Hepatocyte (in vitro differentiated cells): ENCODE measurements at regions not wholly inside any gene's neighbourhood (a gene's known extent, or its start where the extent isn't known, plus 50 kb on each side); places are given as distances from the start of the nearest gene placed in this dataset.

ENCODE experiments used
- DNase-seq: peaks from one replicate; pipeline ENCODE4 v3.0.0-alpha.2; 2016; ENCODE audit warnings: low spot score
- H2AFZ ChIP-seq: fragments of 200-600 bp; sonication (generic); 2 replicates; pipeline ENCODE4 v1.6.0; 2016; ENCODE audit warnings: antibody characterized with exemption, mild to moderate bottlenecking
- H3K27ac ChIP-seq: fragments of 200-600 bp; sonication (generic); 2 replicates; pipeline ENCODE4 v1.5.1; 2016; ENCODE audit warnings: mild to moderate bottlenecking
- H3K27me3 ChIP-seq: fragments of 200-600 bp; sonication (generic); 2 replicates; pipeline ENCODE4 v1.6.1; 2016
- H3K36me3 ChIP-seq: fragments of 200-600 bp; sonication (generic); replicated peaks from 2 replicates; pipeline ENCODE4 v1.5.1; 2016; ENCODE audit warnings: low read depth; ENCODE audit not compliant: insufficient read depth
- H3K4me1 ChIP-seq: fragments of 200-600 bp; sonication (generic); 2 replicates; pipeline ENCODE4 v1.5.1; 2016; ENCODE audit warnings: mild to moderate bottlenecking, moderate library complexity; ENCODE audit not compliant: insufficient read depth
- H3K4me2 ChIP-seq: fragments of 200-600 bp; sonication (generic); 2 replicates; pipeline ENCODE4 v1.6.0; 2016
- H3K4me3 ChIP-seq: fragments of 200-600 bp; sonication (generic); 2 replicates; pipeline ENCODE4 v1.5.1; 2016; ENCODE audit warnings: mild to moderate bottlenecking
- H3K79me2 ChIP-seq: fragments of 200-600 bp; sonication (generic); 2 replicates; pipeline ENCODE4 v1.6.0; 2017; ENCODE audit warnings: mild to moderate bottlenecking
- H3K9me2 ChIP-seq: fragments of 200-600 bp; sonication (generic); replicated peaks from 2 replicates; pipeline ENCODE4 v1.6.0; 2017; ENCODE audit warnings: mild to moderate bottlenecking; ENCODE audit not compliant: insufficient read depth
- H3K9me3 ChIP-seq: fragments of 200-600 bp; sonication (generic); 2 replicates; pipeline ENCODE4 v1.5.1; 2016; ENCODE audit warnings: low read depth, mild to moderate bottlenecking
- H4K20me1 ChIP-seq: fragments of 200-600 bp; sonication (generic); 2 replicates; pipeline ENCODE4 v1.6.0; 2016; ENCODE audit warnings: mild to moderate bottlenecking; ENCODE audit not compliant: insufficient read depth, poor library complexity, severe bottlenecking
- CTCF ChIP-seq: fragments of 200-600 bp; sonication (generic); IDR thresholded peaks from 2 replicates; pipeline ENCODE4 v1.5.1; 2016; ENCODE audit warnings: antibody characterized with exemption, mild to moderate bottlenecking; ENCODE audit not compliant: poor library complexity
- EZH2 ChIP-seq: fragments of 200-600 bp; sonication (generic); IDR thresholded peaks from 2 replicates; pipeline ENCODE4 v1.6.1; 2016; ENCODE audit warnings: antibody characterized with exemption, mild to moderate bottlenecking, borderline replicate concordance
- EZH2phosphoT487 ChIP-seq: fragments of 200-600 bp; sonication (generic); IDR thresholded peaks from one replicate; pipeline ENCODE4 v1.6.1; 2018; ENCODE audit warnings: antibody characterized with exemption, mild to moderate bottlenecking, low read depth, moderate library complexity; ENCODE audit not compliant: unreplicated experiment, severe bottlenecking
- WGBS: methylation state at CpG from one replicate; pipeline ENCODE4 v1.1.6; 2016; ENCODE audit warnings: low lambda C conversion rate; ENCODE audit errors: missing lambda C conversion rate; 5-methylcytosine and 5-hydroxymethylcytosine counted together

- Histone ChIP-seq H3K4me2 (no peak overlapping the region), H3K36me3 (no peaks in the 10 kb centered on the region), H3K4me1 (peaks cover 8% of the 10 kb centered on the region), H3K79me2 (no peaks in the 10 kb centered on the region), H3K9me2 (no peaks in the 10 kb centered on the region), H3K9me3 (no peaks in the 10 kb centered on the region), H3K27me3 (no peaks in the 10 kb centered on the region), H4K20me1 (no peaks in the 10 kb centered on the region), H3K4me3 (no peak overlapping the region), H3K27ac (no peak overlapping the region), H2AFZ (no peak overlapping the region)
- TF ChIP-seq CTCF, result no peak
- no peak for TF ChIP-seq EZH2
- no peak for TF ChIP-seq EZH2phosphoT487
- no peak for DNase-seq
- WGBS, result 71% methylated on average over 2 of the region's 2 CpGs
Observed at GRCh38 chr1:112788054-112788453, 72.9 kb upstream of the PPM1J start.

DNA sequence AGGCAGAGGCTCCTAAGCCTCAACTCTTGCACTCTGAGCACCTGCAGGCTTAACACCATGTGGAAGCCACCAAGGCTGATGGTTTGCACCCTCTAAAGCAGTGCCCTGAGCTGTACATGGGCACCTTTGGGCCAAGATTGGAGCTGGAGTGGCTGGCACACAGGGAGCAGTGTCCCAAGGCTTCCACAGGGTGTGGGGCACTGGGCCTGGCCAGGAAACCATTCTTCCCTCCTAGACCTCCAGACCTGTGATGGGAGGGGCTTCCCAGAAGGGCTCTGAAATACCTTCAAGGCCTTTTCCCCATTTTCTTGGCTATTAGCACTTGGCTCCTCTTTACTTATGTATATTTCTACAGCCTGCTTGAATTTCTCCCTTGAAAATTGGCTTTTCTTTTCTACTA is 67.9 kb upstream of the PPM1J start:
- Histone ChIP-seq H3K79me2 (no peaks in the 10 kb centered on the region), H2AFZ (no peak overlapping the region), H3K9me3 (no peaks in the 10 kb centered on the region), H3K36me3 (no peaks in the 10 kb centered on the region), H3K4me1 (no peaks in the 10 kb centered on the region), H3K4me3 (no peak overlapping the region), H3K27me3 (no peaks in the 10 kb centered on the region), H3K27ac (no peak overlapping the region), H3K4me2 (no peak overlapping the region), H3K9me2 (no peaks in the 10 kb centered on the region), H4K20me1 (no peaks in the 10 kb centered on the region)
- TF ChIP-seq EZH2phosphoT487, result no peak
- no peak for TF ChIP-seq EZH2
- no peak for TF ChIP-seq CTCF
- DNase-seq, result no peak

DNA sequence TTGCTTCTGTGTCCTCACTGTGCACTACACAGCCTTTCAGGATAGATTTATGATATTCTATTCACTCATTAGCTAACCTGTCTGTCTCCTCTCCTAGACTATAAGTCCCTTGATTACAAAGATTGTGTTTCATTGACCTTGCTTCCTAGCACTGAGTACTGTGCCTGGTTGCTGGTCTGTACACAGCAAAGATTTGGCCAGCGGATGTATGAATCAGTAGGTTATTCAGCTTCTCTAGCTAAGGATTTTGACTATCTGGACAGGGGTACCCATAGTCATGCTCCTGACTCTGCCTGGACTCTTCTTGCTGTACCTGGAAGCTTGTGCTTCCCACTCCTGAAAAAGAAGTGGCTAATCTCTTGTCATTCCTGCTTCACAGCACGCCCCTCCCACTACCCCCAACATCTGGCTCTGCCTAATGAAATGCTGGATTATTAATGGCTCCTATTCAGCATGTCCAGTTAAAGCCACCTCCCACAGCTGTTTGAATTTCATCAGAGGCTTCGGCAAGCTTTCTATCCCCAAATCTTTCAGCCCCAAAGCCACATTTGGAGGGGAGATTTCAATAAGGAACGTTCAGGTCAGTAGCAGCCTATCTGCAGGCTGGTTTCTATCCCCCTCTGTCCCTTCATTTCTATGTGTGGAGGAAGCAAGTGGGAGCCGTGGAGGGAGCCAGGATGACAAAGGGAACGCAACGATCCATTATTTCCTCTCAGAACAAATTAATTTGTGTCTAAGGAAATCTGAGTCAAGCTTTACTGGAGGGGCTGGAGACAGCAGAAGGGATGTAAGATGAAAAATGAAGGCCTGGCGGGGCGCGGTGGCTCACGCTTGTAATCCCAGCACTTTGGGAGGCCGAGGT is 64.8 kb upstream of the PPM1J start:
- Histone ChIP-seq H3K27ac (no peak overlapping the region), H3K4me2 (no peak overlapping the region), H3K9me2 (no peaks in the 10 kb centered on the region), H3K4me3 (no peak overlapping the region), H3K79me2 (no peaks in the 10 kb centered on the region), H3K4me1 (no peaks in the 10 kb centered on the region), H3K36me3 (no peaks in the 10 kb centered on the region), H2AFZ (no peak overlapping the region), H3K9me3 (no peaks in the 10 kb centered on the region), H3K27me3 (no peaks in the 10 kb centered on the region), H4K20me1 (no peaks in the 10 kb centered on the region)
- no peak for TF ChIP-seq CTCF
- no peak for TF ChIP-seq EZH2
- TF ChIP-seq EZH2phosphoT487, result no peak
- no peak for DNase-seq
- 87% methylated on average over 12 of the region's 12 CpGs for WGBS
